Naive thymus-derived CD4-positive, alpha-beta T cell (primary cell): ENCODE measurements at regions not wholly inside any gene's neighbourhood (a gene's known extent, or its start where the extent isn't known, plus 50 kb on each side); places are given as distances from the start of the nearest gene placed in this dataset.

Source experiments
- ATAC-seq: fragments of 150-1000 bp; cut with Tn5 transposase; 2 replicates; pipeline ENCODE4 v1.10.0; 2021; ENCODE audit warnings: mild to moderate bottlenecking, moderate library complexity
- CTCF ChIA-PET: fragments of 350-600 bp; sonication (Branson Sonifier 250); formaldehyde crosslinking; loops from one replicate; lab custom pipeline; 2021; ENCODE audit warnings: antibody characterized with exemption; lab: Charles Lee
- POLR2A ChIA-PET: fragments of 350-600 bp; sonication (Branson Sonifier 250); formaldehyde crosslinking; loops from one replicate; lab custom pipeline; 2021; ENCODE audit warnings: antibody characterized with exemption, inconsistent platforms; lab: Charles Lee
- DNase-seq, 9 donors: peaks; one replicate each; pipeline versions ENCODE4 v3.0.0 to v3.0.0-alpha.2; 2020 to 2022; ENCODE audit warnings: mixed read lengths in 1 of 9
- H3K27ac ChIP-seq: one replicate; pipeline ENCODE4 v1.7.0; 2013; ENCODE audit warnings: mild to moderate bottlenecking, low read depth, low read length, moderate library complexity
- H3K27me3 ChIP-seq, 2 donors: one replicate each; pipeline ENCODE4 v1.7.0; 2013; ENCODE audit warnings: low read length in 2 of 2, mild to moderate bottlenecking in 2 of 2, moderate library complexity in 2 of 2; ENCODE audit not compliant: control insufficient read depth in 2 of 2, insufficient read depth in 2 of 2
- H3K36me3 ChIP-seq, 3 experiments: 1 replicate in 2 of 3; 2 replicates in 1 of 3; pipeline ENCODE4 v1.7.0; 2013; ENCODE audit warnings: low read length in 3 of 3, mild to moderate bottlenecking in 3 of 3, moderate library complexity in 1 of 3; ENCODE audit not compliant: insufficient read depth in 3 of 3, control insufficient read depth in 2 of 3
- H3K4me1 ChIP-seq, 2 donors: one replicate each; pipeline ENCODE4 v1.7.0; 2013; ENCODE audit warnings: low read length in 2 of 2, mild to moderate bottlenecking in 2 of 2, moderate library complexity in 1 of 2; ENCODE audit not compliant: control insufficient read depth in 2 of 2, insufficient read depth in 2 of 2
- H3K4me3 ChIP-seq: 2 replicates; pipeline ENCODE4 v1.7.0; 2013; ENCODE audit warnings: mild to moderate bottlenecking, low read length
- H3K9me3 ChIP-seq, 3 experiments: 1 replicate in 2 of 3; 2 replicates in 1 of 3; pipeline ENCODE4 v1.7.0; 2013; ENCODE audit warnings: low read length in 3 of 3; ENCODE audit not compliant: control insufficient read depth in 2 of 3
- H3K27ac Mint-ChIP-seq, 9 donors: one replicate each; pipeline ENCODE4 v1.8.0; 2020 to 2022; ENCODE audit warnings: mixed read lengths in 9 of 9, mild to moderate bottlenecking in 8 of 9, moderate library complexity in 5 of 9, inconsistent platforms in 2 of 9
- H3K27me3 Mint-ChIP-seq, 5 donors: one replicate each; pipeline ENCODE4 v1.8.0; 2021 to 2022; ENCODE audit warnings: mixed read lengths in 5 of 5, mild to moderate bottlenecking in 1 of 5
- H3K36me3 Mint-ChIP-seq, 5 donors: one replicate each; pipeline ENCODE4 v1.8.0; 2020 to 2022; ENCODE audit warnings: mixed read lengths in 5 of 5, mild to moderate bottlenecking in 3 of 5, inconsistent platforms in 1 of 5
- H3K4me1 Mint-ChIP-seq, 7 donors: one replicate each; pipeline ENCODE4 v1.8.0; 2020 to 2022; ENCODE audit warnings: mixed read lengths in 7 of 7, mild to moderate bottlenecking in 3 of 7, inconsistent platforms in 1 of 7
- H3K4me3 Mint-ChIP-seq, 10 donors: one replicate each; pipeline ENCODE4 v1.8.0; 2020 to 2022; ENCODE audit warnings: mild to moderate bottlenecking in 10 of 10, mixed read lengths in 10 of 10, moderate library complexity in 6 of 10, inconsistent platforms in 2 of 10
- H3K9me3 Mint-ChIP-seq, 11 donors: one replicate each; pipeline ENCODE4 v1.8.0; 2020 to 2022; ENCODE audit warnings: mixed read lengths in 11 of 11, mild to moderate bottlenecking in 4 of 11, inconsistent platforms in 1 of 11, moderate library complexity in 1 of 11
- intact Hi-C, 2 donors: fragments of 100-400 bp; cut with micrococcal nuclease; formaldehyde crosslinking; loops; one replicate each; pipeline ENCODE4 v1.15.1; 2023

- Mint-ChIP-seq H3K36me3 (no peaks in the 10 kb centered on the region), H3K27me3 (peaks cover 0 to 25% (median 22%) of the 10 kb centered on the region in 5 donors), H3K27ac (no peak overlapping the region), H3K4me1 (no peaks in the 10 kb centered on the region), H3K9me3 (peaks cover 0 to 7% (median 0%) of the 10 kb centered on the region in 11 donors), H3K4me3 (no peak overlapping the region)
- Histone ChIP-seq H3K27ac (no peak overlapping the region), H3K4me3 (no peak overlapping the region), H3K9me3 (no peaks in the 10 kb centered on the region), H3K27me3 (no peaks in the 10 kb centered on the region), H3K36me3 (no peaks in the 10 kb centered on the region), H3K4me1 (no peaks in the 10 kb centered on the region)
- no peak for DNase-seq
- no peak for ATAC-seq
- POLR2A ChIA-PET: no interaction called here
- intact Hi-C loops: no loop called here
- CTCF ChIA-PET: no interaction called here
Observed at GRCh38 chr17:10894220-10894619, 56.3 kb upstream of the PIRT start.

- no peak overlapping the region for H3K27ac Mint-ChIP-seq
- intact Hi-C loops: no loop called here
- peaks cover 0 to 43% (median 32%) of the 10 kb centered on the region in 5 donors for H3K27me3 Mint-ChIP-seq
- H3K4me1 Mint-ChIP-seq: no peaks in the 10 kb centered on the region
- Histone ChIP-seq H3K27ac (no peak overlapping the region), H3K27me3 (no peaks in the 10 kb centered on the region), H3K9me3 (no peaks in the 10 kb centered on the region), H3K36me3 (no peaks in the 10 kb centered on the region), H3K4me3 (no peak overlapping the region), H3K4me1 (no peaks in the 10 kb centered on the region)
- ChIA-PET CTCF (interaction anchor here (0.7 kb wide), 1 partner anchor 1139 kb away, joined by 4 read pairs; no protein-coding TSS in a partner anchor), POLR2A (no interaction called here)
- peaks cover 0 to 7% (median 1%) of the 10 kb centered on the region in 11 donors for H3K9me3 Mint-ChIP-seq
- H3K36me3 Mint-ChIP-seq: no peaks in the 10 kb centered on the region
- no peak overlapping the region for H3K4me3 Mint-ChIP-seq
- ATAC-seq (no peak), DNase-seq (no peak)
Observed at GRCh38 chr17:10888858-10889257, 51.0 kb upstream of the PIRT start.
